ENCODE measurements at regions not wholly inside any gene's neighbourhood (a gene's known extent, or its start where the extent isn't known, plus 50 kb on each side); places are given as distances from the start of the nearest gene placed in this dataset.

GRCh38 chr20:19887556-19888268 is 129.4 kb upstream of the NAA20 start:
- Mint-ChIP-seq H3K36me3 (ENCODE audit: low read depth) (no peaks in the 10 kb centered on the region), H3K4me3 (no peak overlapping the region), H3K4me1 (no peaks in the 10 kb centered on the region), H3K9me3 (no peaks in the 10 kb centered on the region), H3K27ac (no peak overlapping the region), H3K27me3 (peaks cover 18% of the 10 kb centered on the region)
- no peak for ATAC-seq (replicated peaks)

GRCh38 chr20:19888269-19888671 is 128.9 kb upstream of the NAA20 start:
- no peak for ATAC-seq (replicated peaks)
- no peaks in the 10 kb centered on the region for H3K4me1 Mint-ChIP-seq
- peaks cover 18% of the 10 kb centered on the region for H3K27me3 Mint-ChIP-seq
- H3K36me3 Mint-ChIP-seq (ENCODE audit: low read depth), result no peaks in the 10 kb centered on the region
- H3K4me3 Mint-ChIP-seq, result no peak overlapping the region
- H3K9me3 Mint-ChIP-seq, result no peaks in the 10 kb centered on the region
- H3K27ac Mint-ChIP-seq, result no peak overlapping the region

GRCh38 chr20:19889011-19889953 is 127.9 kb upstream of the NAA20 start:
- Mint-ChIP-seq H3K27me3 (peaks cover 18% of the 10 kb centered on the region), H3K9me3 (no peaks in the 10 kb centered on the region), H3K4me1 (no peaks in the 10 kb centered on the region), H3K4me3 (no peak overlapping the region), H3K36me3 (ENCODE audit: low read depth) (no peaks in the 10 kb centered on the region), H3K27ac (no peak overlapping the region)
- no peak for ATAC-seq (replicated peaks)

- ATAC-seq (replicated peaks), result no peak
- no peaks in the 10 kb centered on the region for H3K36me3 Mint-ChIP-seq (ENCODE audit: low read depth)
- H3K27ac Mint-ChIP-seq, result no peak overlapping the region
- H3K4me1 Mint-ChIP-seq, result no peaks in the 10 kb centered on the region
- no peak overlapping the region for H3K4me3 Mint-ChIP-seq
- peaks cover 22% of the 10 kb centered on the region for H3K27me3 Mint-ChIP-seq
- no peaks in the 10 kb centered on the region for H3K9me3 Mint-ChIP-seq
Observed at GRCh38 chr20:19890445-19891051, 126.6 kb upstream of the NAA20 start.

GRCh38 chr20:19893356-19893755 is 123.8 kb upstream of the NAA20 start:
- no peak overlapping the region for H3K4me3 Mint-ChIP-seq

GRCh38 chr20:19895761-19896160 is 121.4 kb upstream of the NAA20 start:
- H3K36me3 Mint-ChIP-seq (ENCODE audit: low read depth), result no peaks in the 10 kb centered on the region
- no peaks in the 10 kb centered on the region for H3K4me1 Mint-ChIP-seq
- H3K27me3 Mint-ChIP-seq, result peaks cover 16% of the 10 kb centered on the region
- H3K4me3 Mint-ChIP-seq, result no peak overlapping the region
- peaks cover 7% of the 10 kb centered on the region for H3K9me3 Mint-ChIP-seq
- no peak for ATAC-seq (replicated peaks)
- H3K27ac Mint-ChIP-seq, result no peak overlapping the region

More at GRCh38 chr20:19893356-19893755, 123.8 kb upstream of the NAA20 start:
- ATAC-seq (replicated peaks), result no peak
- Mint-ChIP-seq H3K4me1 (no peaks in the 10 kb centered on the region), H3K27ac (no peak overlapping the region), H3K27me3 (peaks cover 20% of the 10 kb centered on the region), H3K36me3 (ENCODE audit: low read depth) (no peaks in the 10 kb centered on the region), H3K9me3 (no peaks in the 10 kb centered on the region)

GRCh38 chr20:19897891-19898290 is 119.3 kb upstream of the NAA20 start:
- Mint-ChIP-seq H3K4me1 (no peaks in the 10 kb centered on the region), H3K9me3 (peaks cover 7% of the 10 kb centered on the region), H3K27ac (no peak overlapping the region), H3K27me3 (peaks cover 12% of the 10 kb centered on the region), H3K36me3 (ENCODE audit: low read depth) (no peaks in the 10 kb centered on the region), H3K4me3 (no peak overlapping the region)
- ATAC-seq (replicated peaks), result no peak

GRCh38 chr20:19901226-19901625 is 115.9 kb upstream of the NAA20 start:
- H3K4me1 Mint-ChIP-seq, result no peaks in the 10 kb centered on the region
- no peaks in the 10 kb centered on the region for H3K36me3 Mint-ChIP-seq (ENCODE audit: low read depth)
- H3K27ac Mint-ChIP-seq, result no peak overlapping the region
- H3K4me3 Mint-ChIP-seq, result no peak overlapping the region
- no peak for ATAC-seq (replicated peaks)
- H3K9me3 Mint-ChIP-seq, result peaks cover 7% of the 10 kb centered on the region
- peaks cover 9% of the 10 kb centered on the region for H3K27me3 Mint-ChIP-seq

GRCh38 chr20:19903168-19903811 is 113.9 kb upstream of the NAA20 start:
- H3K4me1 Mint-ChIP-seq, result no peaks in the 10 kb centered on the region
- H3K36me3 Mint-ChIP-seq (ENCODE audit: low read depth), result no peaks in the 10 kb centered on the region
- peaks cover 7% of the 10 kb centered on the region for H3K9me3 Mint-ChIP-seq
- no peak overlapping the region for H3K27ac Mint-ChIP-seq
- H3K27me3 Mint-ChIP-seq, result peaks cover 9% of the 10 kb centered on the region
- H3K4me3 Mint-ChIP-seq, result no peak overlapping the region
- ATAC-seq (replicated peaks), result no peak

- ATAC-seq (replicated peaks), result no peak
- Mint-ChIP-seq H3K27me3 (no peaks in the 10 kb centered on the region), H3K4me1 (no peaks in the 10 kb centered on the region), H3K36me3 (ENCODE audit: low read depth) (no peaks in the 10 kb centered on the region), H3K9me3 (no peaks in the 10 kb centered on the region), H3K4me3 (no peak overlapping the region), H3K27ac (no peak overlapping the region)
Observed at GRCh38 chr20:19907326-19908056, 109.7 kb upstream of the NAA20 start.

- ATAC-seq (replicated peaks), result no peak
- Mint-ChIP-seq H3K4me3 (no peak overlapping the region), H3K9me3 (no peaks in the 10 kb centered on the region), H3K4me1 (no peaks in the 10 kb centered on the region), H3K27me3 (no peaks in the 10 kb centered on the region), H3K27ac (no peak overlapping the region), H3K36me3 (ENCODE audit: low read depth) (no peaks in the 10 kb centered on the region)
Observed at GRCh38 chr20:19908576-19908975, 108.6 kb upstream of the NAA20 start.

- H3K9me3 Mint-ChIP-seq, result no peaks in the 10 kb centered on the region
- no peaks in the 10 kb centered on the region for H3K27me3 Mint-ChIP-seq
- no peak overlapping the region for H3K4me3 Mint-ChIP-seq
- no peak for ATAC-seq (replicated peaks)
- H3K36me3 Mint-ChIP-seq (ENCODE audit: low read depth), result no peaks in the 10 kb centered on the region
- H3K27ac Mint-ChIP-seq, result no peak overlapping the region
- no peaks in the 10 kb centered on the region for H3K4me1 Mint-ChIP-seq
Observed at GRCh38 chr20:19909725-19910124, 107.4 kb upstream of the NAA20 start.

GRCh38 chr20:19911810-19912382 is 105.3 kb upstream of the NAA20 start:
- Mint-ChIP-seq H3K27me3 (peaks cover 4% of the 10 kb centered on the region), H3K4me3 (no peak overlapping the region), H3K4me1 (no peaks in the 10 kb centered on the region), H3K9me3 (no peaks in the 10 kb centered on the region), H3K36me3 (ENCODE audit: low read depth) (no peaks in the 10 kb centered on the region), H3K27ac (no peak overlapping the region)
- no peak for ATAC-seq (replicated peaks)

All from activated T-helper 17 cell treated with anti-CD3 and anti-CD28 coated beads, Interleukin-2, amount 50 U/mL, for 72 hours (primary cell).